Stimulated activated CD8-positive, alpha-beta memory T cell treated with anti-CD3 and anti-CD28 coated beads, Interleukin-7, amount 100 ng/mL, for 4 hours (primary cell): ENCODE measurements at regions not wholly inside any gene's neighbourhood (a gene's known extent, or its start where the extent isn't known, plus 50 kb on each side); places are given as distances from the start of the nearest gene placed in this dataset.
"Not testable (repeated sequence)": the region's sequence is repeated elsewhere in the genome, so short reads cannot be mapped to it uniquely, and the experiment has no call there.

ENCODE experiments used
- DNase-seq, 2 donors: peaks; one replicate each; pipeline ENCODE4 v3.0.0-alpha.2; 2020; ENCODE audit warnings: low read depth in 2 of 2

DNA sequence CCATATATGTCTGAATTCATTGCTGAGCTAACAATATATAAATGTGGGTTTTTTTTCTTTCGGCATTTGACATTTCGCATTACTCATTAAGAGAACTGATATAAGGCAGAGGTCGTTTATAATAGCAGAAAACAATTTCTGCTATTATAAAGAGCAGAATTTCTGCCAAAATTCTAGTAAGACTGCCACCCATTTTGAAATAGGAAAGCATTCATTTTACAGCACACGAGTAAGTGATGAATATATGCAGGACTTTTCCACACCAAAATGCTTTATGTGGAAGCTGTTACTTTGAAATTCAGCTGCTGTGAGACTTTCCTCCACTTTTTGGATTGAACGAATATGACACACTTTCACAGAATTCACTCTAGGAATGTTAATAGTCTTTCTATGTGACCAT, 610.9 kb upstream of the MAN1A1 start:
- no peak for DNase-seq

GRCh38 chr6:119960036-119960435, 610.5 kb upstream of the MAN1A1 start:
- DNase-seq = no peak

DNA sequence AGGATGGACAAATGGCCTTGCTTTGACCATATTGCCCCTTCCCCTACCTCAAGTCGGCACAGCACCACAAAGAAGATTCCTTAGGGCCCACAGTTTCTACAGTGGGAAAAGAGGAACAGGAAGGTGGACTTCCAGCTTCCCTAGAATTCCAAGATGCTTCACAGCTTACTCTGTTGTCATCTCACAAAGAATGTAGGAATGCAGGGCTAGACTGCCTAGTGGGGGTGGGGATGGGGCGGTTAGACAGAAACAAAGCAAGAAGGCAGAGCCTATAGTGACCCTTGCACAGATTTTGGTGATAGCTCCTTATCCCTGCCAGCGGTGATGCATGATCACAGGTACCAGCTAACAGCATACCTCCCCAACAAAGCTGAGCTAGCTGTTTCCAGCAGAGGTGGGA, 607.6 kb upstream of the MAN1A1 start:
- DNase-seq = no peak

- no peak for DNase-seq
These were observed 603.1 kb upstream of the MAN1A1 start for GRCh38 chr6:119952696-119953095.

GRCh38 chr6:119950681-119951080, 601.1 kb upstream of the MAN1A1 start:
- no peak for DNase-seq

DNA sequence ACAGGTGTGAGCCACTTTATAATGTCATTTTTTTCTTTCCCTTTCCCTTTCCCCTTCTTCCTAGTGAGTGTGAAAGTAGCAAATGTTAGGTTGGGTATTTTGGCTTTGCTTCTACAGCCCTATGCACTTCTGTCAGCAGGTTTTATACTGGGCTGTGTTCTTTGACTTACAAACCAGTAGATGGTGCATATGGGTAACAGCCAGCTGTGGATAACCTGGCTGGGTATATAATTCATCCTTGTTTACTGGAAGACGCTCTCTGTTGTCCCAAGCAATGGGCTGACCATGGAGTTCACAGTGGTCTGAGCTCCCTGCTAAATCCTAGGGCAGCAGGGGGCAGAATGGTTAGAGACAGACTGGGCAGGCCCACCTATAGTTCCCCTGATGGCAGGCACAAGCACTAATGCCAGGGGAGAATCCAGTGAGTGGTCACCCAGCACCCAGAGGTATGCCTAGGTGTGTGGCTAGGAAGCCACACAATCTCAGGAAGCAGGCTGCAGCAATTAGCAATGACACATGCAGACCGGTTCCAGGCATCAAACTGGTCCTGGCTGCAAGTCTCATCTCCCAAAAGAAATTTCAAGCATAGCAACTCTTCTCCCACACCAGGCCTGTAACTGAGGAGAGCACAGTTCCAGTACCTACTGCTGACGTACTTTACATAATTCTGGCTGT, 592.7 kb upstream of the MAN1A1 start:
- DNase-seq = no peak

DNA sequence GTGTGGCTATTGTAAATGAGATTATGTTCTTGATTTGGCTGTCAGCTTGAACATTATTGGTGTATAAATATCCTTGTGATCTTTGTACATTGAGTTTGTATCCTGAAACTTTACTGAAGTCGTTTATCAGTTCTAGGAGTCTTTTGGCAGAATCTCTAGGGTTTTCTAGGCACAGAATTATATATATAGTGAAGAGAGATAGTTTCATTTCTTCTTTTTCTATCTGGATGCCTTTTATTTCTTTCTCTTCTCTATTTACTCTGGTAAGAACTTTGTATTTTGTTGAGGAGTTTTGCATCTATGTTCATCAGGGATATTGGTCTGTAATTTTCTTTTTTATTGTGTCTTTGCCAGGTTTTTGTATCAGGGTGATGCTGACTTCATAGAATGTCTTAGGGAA, 589.2 kb upstream of the MAN1A1 start:
- no peak for DNase-seq

- DNase-seq = no peak
These were observed 585.3 kb upstream of the MAN1A1 start for GRCh38 chr6:119934816-119935215.

DNA sequence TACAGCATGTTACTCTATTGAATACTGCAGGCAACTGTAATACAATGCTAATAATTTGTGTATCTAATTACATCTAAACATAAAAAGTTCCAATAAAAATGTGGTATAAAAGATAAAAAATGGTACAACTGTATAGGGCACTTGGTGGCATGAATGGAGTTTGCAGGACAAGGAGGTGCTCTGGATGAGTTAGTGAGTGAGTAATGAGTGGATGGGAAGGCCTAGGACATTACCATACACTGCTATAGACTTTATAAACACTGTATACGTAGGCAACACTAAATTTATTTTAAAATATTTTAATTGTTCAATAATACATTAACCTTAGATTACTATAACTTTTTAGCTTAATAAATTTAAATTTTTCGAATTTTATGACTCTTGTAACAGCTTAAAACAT, 579.6 kb upstream of the MAN1A1 start:
- DNase-seq = no peak

GRCh38 chr6:119924888-119925287, 575.3 kb upstream of the MAN1A1 start:
- DNase-seq = not testable (repeated sequence)

GRCh38 chr6:119922814-119923213, 573.3 kb upstream of the MAN1A1 start:
- no peak for DNase-seq

DNA sequence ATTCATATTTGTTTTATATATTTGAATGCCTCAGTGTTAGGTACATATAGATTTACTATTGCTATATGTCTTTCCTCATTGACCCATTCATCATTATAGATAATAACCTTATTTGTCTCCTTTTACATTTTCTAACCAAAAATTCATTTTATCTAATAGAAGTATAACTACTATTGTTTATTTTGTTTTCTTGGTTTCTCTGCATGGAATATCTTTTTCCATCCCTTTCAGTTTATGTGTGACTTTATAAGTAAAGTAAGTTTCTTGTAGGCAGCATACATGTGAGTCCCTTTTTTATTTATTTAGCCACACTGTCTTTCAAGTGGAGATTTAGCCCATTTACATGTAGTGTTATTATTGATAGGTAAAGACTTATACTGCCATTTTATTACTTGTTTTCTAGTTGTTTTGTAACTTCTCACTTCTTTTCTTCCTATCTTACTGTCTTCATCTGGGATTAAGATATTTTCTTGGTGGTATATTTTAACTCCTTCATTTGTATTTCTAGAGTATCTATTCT, 572.0 kb upstream of the MAN1A1 start:
- no peak for DNase-seq

DNA sequence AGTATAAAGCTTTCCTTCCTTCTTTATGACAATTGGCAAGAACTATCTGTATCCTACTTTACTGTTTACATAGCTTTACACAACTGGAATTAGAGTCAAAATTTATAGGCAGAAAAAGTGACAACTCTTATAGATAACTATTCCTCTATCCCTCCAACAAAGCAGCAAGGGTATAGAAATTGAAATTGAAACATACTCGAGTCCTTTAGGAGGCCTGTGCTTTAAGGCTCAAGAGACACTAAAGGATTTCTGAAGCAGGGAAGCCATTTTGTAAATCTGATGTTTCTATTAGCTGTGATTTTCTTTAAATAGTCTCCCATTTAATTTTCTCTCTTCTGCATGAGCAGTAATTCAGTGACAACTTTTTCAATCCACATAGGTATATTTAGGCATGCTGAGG, 567.6 kb upstream of the MAN1A1 start:
- no peak for DNase-seq

DNA sequence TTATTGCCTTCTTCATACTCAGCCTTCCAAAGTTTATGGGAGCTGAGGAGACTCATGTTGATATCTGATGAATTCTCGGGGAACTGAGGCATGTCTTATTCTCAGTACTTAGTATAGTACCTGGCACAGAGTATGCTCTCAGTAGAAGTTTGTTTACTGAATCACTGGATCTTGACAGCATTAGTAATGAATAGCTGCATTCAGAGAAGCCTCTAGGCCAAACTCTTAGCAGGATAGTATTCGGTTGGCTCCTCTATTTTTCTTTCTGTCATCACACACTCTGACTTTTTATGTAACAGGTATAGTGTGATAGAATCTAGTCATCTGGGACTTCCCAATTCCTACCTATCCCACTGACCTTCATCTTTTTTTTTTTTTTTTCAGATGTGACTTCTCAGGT, 566.4 kb upstream of the MAN1A1 start:
- no peak for DNase-seq

- DNase-seq = no peak
These were observed 558.6 kb upstream of the MAN1A1 start for GRCh38 chr6:119908157-119908556.

- DNase-seq = no peak
These were observed 553.1 kb upstream of the MAN1A1 start for GRCh38 chr6:119902681-119903080.

- no peak for DNase-seq
These were observed 547.2 kb upstream of the MAN1A1 start for GRCh38 chr6:119896806-119897205.

- no peak for DNase-seq
These were observed 546.1 kb upstream of the MAN1A1 start for GRCh38 chr6:119895626-119896025.

DNA sequence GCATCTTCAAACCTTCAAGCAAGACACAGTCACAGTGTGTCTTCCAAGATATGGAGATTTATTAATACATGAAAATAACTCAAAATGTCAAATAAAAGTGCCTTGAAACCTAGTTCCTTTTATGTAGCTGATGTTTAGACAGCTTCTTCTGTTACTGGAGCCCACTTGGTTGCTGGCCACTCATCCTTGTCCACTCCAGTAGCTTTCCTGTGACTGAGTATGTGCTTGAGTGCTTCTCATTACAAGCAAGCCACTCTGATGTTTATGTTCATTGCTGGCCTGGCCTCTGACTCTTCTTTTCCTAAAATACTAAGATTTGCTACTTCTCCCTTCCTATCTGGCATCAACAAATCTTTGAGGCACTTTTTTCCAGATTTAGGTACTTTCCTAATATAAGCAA, 545.2 kb upstream of the MAN1A1 start:
- no peak for DNase-seq

GRCh38 chr6:119891644-119892043, 542.1 kb upstream of the MAN1A1 start:
- no peak for DNase-seq

GRCh38 chr6:119891206-119891605, 541.6 kb upstream of the MAN1A1 start:
- DNase-seq = no peak

DNA sequence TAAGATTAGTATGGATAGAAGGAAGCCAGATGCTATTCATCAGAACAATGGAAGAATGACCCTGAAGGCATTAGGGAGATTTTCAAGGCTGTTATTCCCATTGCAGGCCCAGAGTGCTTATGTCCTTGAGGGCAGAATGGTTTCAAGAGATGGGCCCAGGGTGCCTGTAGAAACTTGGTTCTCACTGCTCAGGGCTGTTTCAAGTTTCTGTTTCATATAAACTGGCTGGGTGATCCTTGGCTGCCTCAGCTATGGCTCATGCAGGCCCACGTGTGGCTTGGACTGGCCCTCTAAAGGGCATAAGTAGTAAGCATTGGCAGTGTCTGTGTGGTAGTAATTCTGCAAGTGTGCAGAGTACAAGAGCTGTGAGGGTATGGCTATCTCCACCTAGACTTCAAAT, 540.9 kb upstream of the MAN1A1 start:
- DNase-seq = no peak

DNA sequence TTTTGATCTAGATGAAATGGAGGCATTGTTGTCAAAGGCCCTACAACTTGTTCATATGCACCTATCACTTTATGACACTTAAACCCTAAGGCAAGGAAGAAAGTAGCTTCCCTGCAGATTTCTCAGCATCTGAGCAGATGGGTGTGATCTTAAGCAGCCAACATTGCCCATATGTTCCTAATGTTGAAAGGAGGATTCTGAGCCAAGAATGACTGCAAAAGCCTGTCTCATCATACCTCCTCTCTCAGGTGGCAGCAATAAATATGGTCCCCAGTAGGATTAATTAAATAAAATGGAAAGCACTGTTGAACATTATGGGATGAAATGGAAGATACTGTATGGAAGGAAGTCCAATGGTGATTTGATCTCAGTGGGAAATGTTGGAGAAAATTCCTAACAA, 538.1 kb upstream of the MAN1A1 start:
- DNase-seq = no peak

- DNase-seq = no peak
These were observed 531.9 kb upstream of the MAN1A1 start for GRCh38 chr6:119881416-119881815.
